NCI-H345 (cell line): ENCODE measurements at regions not wholly inside any gene's neighbourhood (a gene's known extent, or its start where the extent isn't known, plus 50 kb on each side); places are given as distances from the start of the nearest gene placed in this dataset.
"Not testable (repeated sequence)": the region's sequence is repeated elsewhere in the genome, so short reads cannot be mapped to it uniquely, and the experiment has no call there.

ENCODE experiments used
- DNase-seq: peaks from one replicate; lab custom pipeline; 2025; lab: John Stamatoyannopoulos, UW

- no peak for DNase-seq
Measured at GRCh38 chr1:238912148-238912547, 474.2 kb upstream of the CHRM3 start.

GRCh38 chr1:238902752-238903151 is 483.6 kb upstream of the CHRM3 start:
- not testable (repeated sequence) for DNase-seq

DNA sequence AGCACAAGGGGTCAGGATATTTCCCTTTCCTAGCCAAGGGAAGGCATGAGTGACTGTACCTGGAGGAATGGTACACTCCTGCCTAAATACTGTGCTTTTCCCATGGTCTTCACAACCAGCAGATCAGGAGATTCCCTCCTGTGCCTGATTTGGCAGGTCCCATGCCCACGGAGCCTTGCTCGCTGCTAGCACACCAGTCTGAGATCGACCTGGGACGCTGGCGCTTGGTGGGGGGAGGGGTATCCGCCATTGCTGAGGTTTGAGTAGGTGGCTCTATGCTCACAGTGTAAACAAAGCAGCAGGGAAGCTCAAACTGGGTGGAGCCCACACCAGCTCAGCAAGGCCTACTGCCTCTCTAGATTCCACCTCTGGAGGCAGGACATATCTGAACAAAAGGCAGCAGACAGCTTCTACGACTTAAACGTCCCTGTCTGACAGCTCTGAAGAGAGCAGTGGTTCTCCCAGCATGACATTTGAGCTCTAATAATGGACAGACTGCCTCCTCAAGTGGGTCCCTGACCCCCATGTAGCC is 486.0 kb upstream of the CHRM3 start:
- DNase-seq = no peak

DNA sequence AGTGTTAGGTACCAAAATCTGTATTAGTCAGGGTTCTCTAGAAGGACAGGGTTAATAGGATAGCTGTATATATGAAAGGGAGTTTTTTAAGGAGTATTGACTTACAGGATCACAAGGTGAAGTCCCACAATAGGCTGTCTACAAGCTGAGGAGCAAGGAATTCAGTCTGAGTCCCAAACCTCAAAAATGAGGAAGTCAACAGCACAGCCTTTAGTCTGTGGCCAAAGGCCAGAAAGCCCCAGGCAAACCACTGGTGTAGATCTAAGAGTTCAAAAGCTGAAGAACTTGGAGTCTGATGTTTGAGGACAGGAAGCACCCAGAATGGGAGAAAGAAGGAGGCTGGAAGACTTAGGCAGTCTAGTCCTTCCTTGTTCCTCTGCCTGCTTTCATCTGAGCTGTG is 487.5 kb upstream of the CHRM3 start:
- DNase-seq = no peak

DNA sequence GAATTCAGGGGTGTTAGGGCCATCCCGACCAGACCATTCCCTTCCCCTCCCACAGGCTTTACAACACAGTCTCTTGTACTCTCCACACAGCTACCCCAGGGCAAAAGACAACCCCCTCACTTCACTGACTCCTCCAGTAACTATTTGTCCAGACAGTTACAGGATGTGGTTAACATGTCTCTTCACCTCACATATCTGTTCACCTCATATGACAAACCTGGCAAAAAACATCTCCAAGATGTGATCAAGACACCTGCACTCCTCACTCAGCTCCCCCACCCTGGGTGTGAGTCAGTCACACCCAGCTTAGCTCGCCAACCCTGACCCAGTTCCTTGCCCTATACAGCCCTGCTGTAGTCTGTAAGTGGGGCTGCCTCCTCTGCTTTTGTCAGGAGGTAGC is 490.5 kb upstream of the CHRM3 start:
- DNase-seq = no peak

DNA sequence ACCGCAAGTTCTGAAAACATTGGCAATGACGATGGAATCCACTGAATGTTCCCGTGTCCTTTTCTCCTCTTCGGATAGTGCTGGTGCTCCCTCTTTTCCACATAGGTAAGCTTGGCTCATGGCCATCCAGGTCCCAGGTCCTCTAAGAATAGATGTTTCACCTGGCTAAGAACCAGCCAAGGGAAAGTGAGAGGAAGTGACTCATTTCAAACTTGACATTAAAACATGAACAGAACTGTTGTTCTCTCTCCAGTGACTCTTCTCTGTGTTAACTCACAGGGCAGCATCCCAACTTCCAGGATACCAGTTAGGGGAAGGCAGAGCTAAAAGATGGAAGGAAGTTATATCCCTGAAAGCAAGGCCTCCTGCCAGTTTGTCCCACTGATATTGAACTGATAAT is 493.8 kb upstream of the CHRM3 start:
- no peak for DNase-seq

GRCh38 chr1:238861342-238862066 is 524.9 kb upstream of the CHRM3 start:
- no peak for DNase-seq

DNA sequence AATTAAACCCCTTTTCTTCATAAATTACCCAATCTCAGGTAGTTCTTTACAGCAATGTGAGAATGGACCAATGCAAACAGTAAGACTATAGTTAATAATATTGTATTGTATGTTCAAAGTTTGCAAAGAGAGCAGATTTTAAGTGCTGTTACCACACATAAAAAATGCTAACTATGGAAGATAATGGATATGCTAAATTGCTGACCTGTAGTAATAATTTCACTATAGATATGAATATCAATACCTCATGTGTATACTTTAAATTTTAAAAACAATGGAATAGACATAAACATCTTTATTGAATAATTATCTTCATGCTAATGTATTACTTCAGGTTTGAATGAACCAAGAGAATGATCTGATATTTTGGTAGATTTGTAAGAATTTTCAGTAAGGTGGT is 552.4 kb upstream of the CHRM3 start:
- DNase-seq = no peak

GRCh38 chr1:238832106-238832505 is 554.3 kb upstream of the CHRM3 start:
- no peak for DNase-seq

GRCh38 chr1:238830036-238830611 is 556.2 kb upstream of the CHRM3 start:
- DNase-seq = no peak

GRCh38 chr1:238826891-238827290 is 559.5 kb upstream of the CHRM3 start:
- no peak for DNase-seq

DNA sequence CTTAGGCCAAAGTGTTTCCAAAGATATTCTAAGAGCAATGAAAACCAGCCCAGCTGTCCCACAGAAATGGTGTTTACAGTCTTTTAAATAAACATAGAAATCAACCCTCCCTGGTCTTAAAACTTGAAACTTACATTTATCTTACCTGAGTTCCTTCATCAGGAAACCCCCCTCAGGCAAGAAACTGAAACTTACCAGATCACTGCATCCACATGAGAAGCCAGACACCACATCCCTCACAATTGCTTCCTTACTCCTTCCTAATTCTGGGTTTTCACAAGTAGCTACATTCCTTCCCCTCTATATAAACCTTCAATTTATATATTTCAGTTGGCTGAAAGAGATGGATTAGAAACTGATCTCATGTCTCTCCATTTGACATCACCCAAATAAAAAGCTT is 563.0 kb upstream of the CHRM3 start:
- no peak for DNase-seq

GRCh38 chr1:238811211-238811879 is 575.0 kb upstream of the CHRM3 start:
- no peak for DNase-seq

- DNase-seq = no peak
Measured at GRCh38 chr1:238790882-238791281, 595.5 kb upstream of the CHRM3 start.

DNA sequence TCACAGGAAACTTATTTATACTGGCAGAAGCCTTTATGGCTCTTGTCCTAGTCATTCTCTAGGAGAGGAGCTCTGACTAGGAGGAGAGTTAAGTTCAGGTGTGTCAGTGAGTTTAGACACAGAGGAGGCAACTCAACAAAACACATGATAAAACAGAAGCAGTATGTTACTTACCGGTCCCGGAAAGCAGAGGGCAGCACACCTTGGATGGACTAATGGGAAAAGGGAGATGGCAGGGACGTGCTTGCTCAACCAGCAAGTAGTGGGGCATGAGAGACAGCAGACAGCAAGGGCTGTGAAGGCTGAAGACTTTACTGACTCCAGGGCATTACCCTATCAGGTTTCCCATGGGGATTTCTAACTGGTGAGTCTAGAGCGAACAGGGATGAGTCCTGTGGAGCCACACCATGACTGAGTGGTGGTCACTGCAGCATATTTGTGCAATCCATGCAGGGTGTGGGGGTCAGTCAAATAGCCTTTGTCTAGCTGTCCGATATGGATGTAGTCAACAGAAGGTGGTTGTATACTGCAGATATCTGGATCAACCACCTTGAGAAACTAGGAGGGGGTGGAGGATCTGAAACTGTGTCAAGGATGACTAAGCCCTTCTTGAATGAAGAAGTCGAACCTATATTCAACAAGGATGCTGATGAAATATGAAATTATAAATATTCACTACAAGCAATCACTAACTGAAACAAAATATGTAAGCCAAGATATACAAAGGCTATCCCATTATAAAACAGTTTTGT is 596.3 kb upstream of the CHRM3 start:
- DNase-seq = no peak

- no peak for DNase-seq
Measured at GRCh38 chr1:238787471-238787870, 598.9 kb upstream of the CHRM3 start.

- DNase-seq = no peak
Measured at GRCh38 chr1:238783633-238784032, 602.7 kb upstream of the CHRM3 start.

DNA sequence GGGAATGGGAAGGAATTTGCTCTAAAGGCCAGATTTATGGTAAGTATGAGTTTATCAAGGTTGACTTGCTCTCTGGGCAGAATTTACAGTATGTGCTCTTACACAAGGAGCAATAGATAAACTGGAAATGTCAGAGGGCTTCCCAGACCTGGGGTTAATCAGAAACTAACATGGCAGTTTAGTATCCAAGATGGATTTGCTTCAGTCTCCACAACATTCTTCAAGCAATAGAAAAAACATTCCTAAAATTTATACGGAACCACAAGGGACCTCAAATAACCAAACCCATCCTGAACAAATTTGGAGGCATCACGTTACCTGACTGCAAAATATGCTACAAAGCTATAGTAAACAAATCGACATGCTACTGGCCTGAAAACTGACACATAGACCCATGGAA is 606.7 kb upstream of the CHRM3 start:
- no peak for DNase-seq

DNA sequence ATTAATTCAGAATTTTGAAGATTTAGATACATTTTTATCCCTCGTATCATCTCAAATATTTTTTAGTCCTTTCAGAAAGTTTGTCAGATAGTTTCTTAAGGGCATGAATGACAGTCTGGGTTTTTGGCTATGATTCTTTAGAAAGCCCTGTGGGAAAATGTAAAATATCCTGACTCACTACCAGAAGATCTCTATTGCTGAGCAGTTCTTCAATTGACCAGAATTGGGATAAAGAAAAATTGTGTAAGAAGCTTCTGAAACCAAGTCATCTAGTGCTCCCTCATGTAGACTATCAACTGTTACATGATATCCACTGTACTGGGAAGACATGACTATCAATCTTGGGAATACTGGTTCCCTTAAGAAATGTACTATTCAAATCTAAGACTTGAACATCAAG is 608.3 kb upstream of the CHRM3 start:
- no peak for DNase-seq

- no peak for DNase-seq
Measured at GRCh38 chr1:238777551-238777950, 608.8 kb upstream of the CHRM3 start.

DNA sequence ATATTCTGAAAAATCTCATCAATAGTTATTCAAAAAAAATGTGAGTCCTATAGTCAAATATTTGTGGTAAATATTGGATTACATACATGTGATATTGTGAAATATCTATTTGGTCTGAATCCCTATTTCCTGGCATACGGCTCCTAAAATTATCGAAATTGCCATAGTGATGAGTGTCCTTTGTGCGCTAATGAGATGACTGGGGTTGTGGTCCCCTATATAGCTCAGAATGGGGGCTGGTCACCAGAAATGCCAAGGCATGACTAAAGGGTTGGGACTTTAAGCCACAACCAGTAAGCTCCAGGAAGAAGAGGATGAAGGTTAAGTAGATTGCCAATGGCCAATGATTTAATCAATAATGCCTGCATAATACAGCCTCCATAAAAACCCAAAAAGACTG is 610.2 kb upstream of the CHRM3 start:
- no peak for DNase-seq

GRCh38 chr1:238772322-238772721 is 614.0 kb upstream of the CHRM3 start:
- DNase-seq = no peak

- DNase-seq = no peak
Measured at GRCh38 chr1:238767321-238767720, 619.0 kb upstream of the CHRM3 start.
